GM21619 (cell line): ENCODE measurements at regions not wholly inside any gene's neighbourhood (a gene's known extent, or its start where the extent isn't known, plus 50 kb on each side); places are given as distances from the start of the nearest gene placed in this dataset.

Source experiments
- ATAC-seq: cut with Tn5 transposase; IDR thresholded peaks from one replicate; pipeline ENCODE4 v1.9.1; 2021; ENCODE audit not compliant: unreplicated experiment

GRCh38 chr11:86726770-86727504 lies 54.5 kb upstream of the ME3 start:
- no peak for ATAC-seq

GRCh38 chr11:86726118-86726753 lies 53.8 kb upstream of the ME3 start:
- ATAC-seq = no peak

GRCh38 chr11:86724137-86724536 lies 51.7 kb upstream of the ME3 start:
- no peak for ATAC-seq

- no peak for ATAC-seq
These were observed 50.9 kb upstream of the ME3 start for GRCh38 chr11:86723281-86723680.

- no peak for ATAC-seq
These were observed 50.3 kb upstream of the ME3 start for GRCh38 chr11:86722748-86723147.
